ENCODE measurements at regions not wholly inside any gene's neighbourhood (a gene's known extent, or its start where the extent isn't known, plus 50 kb on each side); places are given as distances from the start of the nearest gene placed in this dataset.

- DNase-seq (ENCODE audit: insufficient read length, low spot score) (no peak), FAIRE-seq (no peak)
- TF ChIP-seq CTCF (IDR thresholded peaks at IDR 0.05; ENCODE audit: insufficient read depth, missing control alignments), result no peak
These were observed 1186.5 kb downstream of the SI start for GRCh38 chr3:163891771-163892170.

- DNase-seq (ENCODE audit: insufficient read length, low spot score), result no peak
- no peak for FAIRE-seq
- TF ChIP-seq CTCF (IDR thresholded peaks at IDR 0.05; ENCODE audit: insufficient read depth, missing control alignments), result no peak
These were observed 1187.6 kb downstream of the SI start for GRCh38 chr3:163890661-163891060.

- FAIRE-seq (no peak), DNase-seq (ENCODE audit: insufficient read length, low spot score) (no peak)
These were observed 1199.1 kb downstream of the SI start for GRCh38 chr3:163879172-163879571.

GRCh38 chr3:163878396-163878795 lies 1199.9 kb downstream of the SI start:
- TF ChIP-seq CTCF (IDR thresholded peaks at IDR 0.05; ENCODE audit: insufficient read depth, missing control alignments), result no peak
- FAIRE-seq (no peak), DNase-seq (ENCODE audit: insufficient read length, low spot score) (no peak)

More at GRCh38 chr3:163879172-163879571, 1199.1 kb downstream of the SI start:
- no peak for TF ChIP-seq CTCF (IDR thresholded peaks at IDR 0.05; ENCODE audit: insufficient read depth, missing control alignments)

- FAIRE-seq (no peak), DNase-seq (ENCODE audit: insufficient read length, low spot score) (no peak)
- TF ChIP-seq CTCF (IDR thresholded peaks at IDR 0.05; ENCODE audit: insufficient read depth, missing control alignments), result no peak
These were observed 1200.5 kb downstream of the SI start for GRCh38 chr3:163877805-163878204.

- TF ChIP-seq CTCF (IDR thresholded peaks at IDR 0.05; ENCODE audit: insufficient read depth, missing control alignments), result no peak
- no peak for DNase-seq (ENCODE audit: insufficient read length, low spot score)
- FAIRE-seq, result no peak
These were observed 1215.2 kb downstream of the SI start for GRCh38 chr3:163863146-163863545.

GRCh38 chr3:163852233-163852632 lies 1226.1 kb downstream of the SI start:
- DNase-seq (ENCODE audit: insufficient read length, low spot score) (no peak), FAIRE-seq (no peak)
- no peak for TF ChIP-seq CTCF (IDR thresholded peaks at IDR 0.05; ENCODE audit: insufficient read depth, missing control alignments)
